ENCODE measurements at regions not wholly inside any gene's neighbourhood (a gene's known extent, or its start where the extent isn't known, plus 50 kb on each side); places are given as distances from the start of the nearest gene placed in this dataset.

DNA sequence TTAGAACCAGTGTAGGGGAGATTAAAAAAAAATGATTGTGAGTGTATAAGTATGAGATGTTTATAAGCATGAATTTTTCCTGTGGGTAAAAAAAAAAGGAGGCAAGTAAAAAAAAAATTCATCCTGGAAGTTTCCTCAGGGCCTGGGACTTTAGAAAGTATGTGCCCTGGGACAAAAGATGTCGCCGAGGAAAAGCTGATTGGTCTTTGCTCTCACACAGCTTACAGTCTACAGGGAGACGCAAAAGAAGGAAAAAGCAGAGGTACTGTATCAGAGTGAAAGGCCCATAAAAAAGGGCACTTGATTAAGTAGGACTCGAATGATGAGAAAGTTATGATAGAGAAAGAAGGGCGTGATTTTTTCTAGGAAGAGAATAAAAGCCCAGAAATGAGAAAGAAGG, 501.4 kb upstream of the MEF2C start:
- DNase-seq (ENCODE audit: low read depth in 3 of 3, low spot score in 2 of 3): no peak

DNA sequence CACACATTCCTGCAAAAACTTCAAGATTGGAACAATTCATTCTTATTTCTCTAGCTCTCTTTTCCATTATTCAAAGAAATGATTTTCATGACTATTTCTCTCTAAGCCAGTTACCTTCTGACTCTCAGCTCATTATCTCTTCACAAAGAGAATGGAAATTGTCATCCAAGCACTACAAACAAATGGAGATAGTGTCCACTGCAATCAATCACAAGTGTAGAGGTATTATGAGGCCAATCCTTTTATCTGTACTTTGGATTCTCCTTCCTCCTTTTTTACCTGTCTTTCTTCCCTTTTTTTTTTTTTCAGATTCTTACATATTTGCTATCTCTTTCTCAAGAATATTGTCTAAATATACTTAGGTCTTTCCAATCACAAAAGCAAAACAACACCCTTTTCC, 497.7 kb upstream of the MEF2C start:
- DNase-seq (ENCODE audit: low read depth in 3 of 3, low spot score in 2 of 3): no peak

DNA sequence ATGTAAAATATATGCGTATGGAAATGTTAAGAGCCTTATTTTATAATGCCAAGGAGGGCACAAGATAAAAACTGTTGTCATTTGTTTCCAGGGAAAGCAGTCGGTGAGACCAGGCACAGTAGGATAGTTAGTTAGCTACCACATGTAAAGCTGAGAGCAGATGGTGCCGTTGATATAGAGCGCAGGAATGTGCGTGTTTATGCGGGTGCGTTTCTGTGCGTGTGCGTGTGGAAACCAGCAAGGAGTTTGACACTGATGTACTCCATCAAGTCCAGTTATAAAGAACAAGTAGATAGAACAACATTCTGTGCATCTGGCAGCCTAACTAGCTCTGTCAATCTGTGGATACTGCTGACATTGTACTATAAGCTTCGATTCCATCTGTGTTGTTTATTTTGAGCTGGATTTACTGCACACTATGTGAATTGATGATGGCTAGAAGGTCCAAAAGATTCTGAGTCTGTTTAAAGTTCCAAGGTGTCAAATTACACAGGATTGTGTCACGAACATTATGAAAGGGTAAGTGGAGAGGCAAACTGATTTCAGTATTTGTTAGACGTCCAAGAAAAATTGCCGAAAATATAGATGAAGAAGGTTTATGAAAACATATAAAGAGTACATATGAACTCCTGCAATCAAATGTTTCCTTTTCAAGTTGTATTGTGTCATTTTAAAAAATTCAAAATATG, 494.9 kb upstream of the MEF2C start:
- no peak for DNase-seq (ENCODE audit: low read depth in 3 of 3, low spot score in 2 of 3)

DNA sequence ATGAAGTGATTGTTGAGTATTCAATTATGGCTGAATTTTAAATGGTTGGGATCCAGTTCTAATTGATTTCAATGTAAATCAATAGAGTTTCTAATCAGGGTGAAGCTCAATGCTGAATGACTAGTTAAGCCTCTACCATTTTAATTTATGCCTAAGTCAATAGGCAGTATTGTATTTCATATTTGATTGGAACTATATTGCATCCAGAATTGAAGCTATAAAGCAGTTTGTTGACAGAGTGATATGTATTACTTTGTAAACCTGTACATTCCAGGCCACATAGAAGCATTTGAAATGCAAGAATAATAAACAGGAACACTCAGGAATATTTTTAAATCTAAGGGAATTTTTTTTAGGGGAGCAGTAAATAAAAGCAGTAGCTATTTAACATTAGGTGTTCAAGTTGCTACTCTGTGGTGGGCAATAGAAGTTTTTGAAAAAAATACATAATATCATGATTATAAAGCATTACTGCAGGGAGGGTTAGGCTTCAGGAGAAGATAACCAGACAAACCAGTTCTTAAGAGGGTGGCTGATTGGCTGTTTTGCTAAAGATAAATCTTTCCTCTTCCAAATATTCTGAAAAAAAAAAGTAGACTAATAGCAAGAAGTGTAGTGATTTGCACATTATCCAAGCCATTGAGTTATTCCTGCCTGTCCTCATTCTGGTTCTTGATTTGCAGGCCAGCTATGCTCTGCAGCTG, 492.0 kb upstream of the MEF2C start:
- no peak for DNase-seq (ENCODE audit: low read depth in 3 of 3, low spot score in 2 of 3)

DNA sequence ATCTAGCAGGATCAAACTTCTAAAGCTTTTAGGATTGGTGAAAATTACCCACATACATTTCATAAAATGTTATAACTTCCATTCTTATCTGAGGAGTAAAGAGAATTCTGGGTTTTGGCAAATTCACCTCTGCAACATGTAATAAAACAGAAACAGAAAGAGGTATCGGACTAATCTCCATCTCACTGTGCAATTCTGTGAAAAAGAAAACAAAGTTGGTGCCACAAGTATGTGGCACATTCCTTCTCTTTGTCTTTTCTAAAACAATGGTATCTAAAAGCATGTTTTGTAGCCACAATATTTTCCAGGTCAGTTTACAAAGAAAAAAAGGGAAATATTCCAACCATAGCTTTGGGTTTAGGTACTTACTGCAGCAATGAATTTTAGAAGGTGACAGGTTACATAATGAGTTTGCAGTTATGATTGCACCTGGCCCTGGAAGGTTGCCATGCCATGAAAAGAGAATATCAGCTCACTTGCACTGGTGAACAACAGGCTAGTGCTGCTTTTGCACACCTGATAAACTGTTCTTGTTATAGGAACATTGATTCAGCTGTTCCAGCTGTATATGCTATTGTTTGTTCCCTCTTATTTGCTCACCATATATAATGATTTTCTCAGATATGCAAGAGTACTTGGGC, 491.3 kb upstream of the MEF2C start:
- no peak for DNase-seq (ENCODE audit: low read depth in 3 of 3, low spot score in 2 of 3)

DNA sequence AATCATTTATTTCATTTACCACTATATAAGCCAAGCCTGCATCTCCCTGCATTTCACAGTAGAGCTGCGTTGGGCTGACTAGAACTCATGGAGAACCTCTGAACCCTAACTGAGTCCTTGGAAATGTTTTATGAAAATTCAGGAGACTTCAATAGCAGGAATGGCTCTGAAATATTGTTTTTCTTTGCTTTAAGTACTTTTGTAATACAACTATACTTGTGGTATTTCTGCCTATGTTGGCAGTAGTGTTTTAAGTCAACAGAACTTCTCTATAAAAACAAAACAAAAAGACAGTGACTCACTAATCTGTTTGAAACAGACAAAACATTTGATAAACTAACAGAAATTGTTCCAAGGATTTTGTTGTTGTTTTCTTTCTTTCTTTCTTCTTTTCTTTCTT, 489.2 kb upstream of the MEF2C start:
- DNase-seq (ENCODE audit: low read depth in 3 of 3, low spot score in 2 of 3): no peak

DNA sequence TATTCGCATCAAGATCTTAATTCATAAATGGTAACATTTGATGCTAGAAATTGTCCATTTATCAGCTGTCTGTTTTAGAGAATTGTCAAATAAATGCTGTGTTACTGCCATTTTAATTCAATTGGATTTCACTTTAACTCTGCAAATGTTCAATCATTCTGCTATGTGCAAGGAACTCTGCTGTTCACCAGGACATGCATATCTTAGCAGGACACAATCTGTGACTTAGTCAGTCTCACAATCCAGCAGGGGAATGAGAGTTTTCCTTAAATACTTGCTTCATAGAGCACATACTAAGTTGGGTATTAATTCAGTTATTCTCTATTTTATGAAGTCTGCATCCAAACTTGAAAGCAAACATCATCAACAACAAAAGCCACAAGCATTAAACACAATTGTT, 488.7 kb upstream of the MEF2C start:
- no peak for DNase-seq (ENCODE audit: low read depth in 3 of 3, low spot score in 2 of 3)

DNA sequence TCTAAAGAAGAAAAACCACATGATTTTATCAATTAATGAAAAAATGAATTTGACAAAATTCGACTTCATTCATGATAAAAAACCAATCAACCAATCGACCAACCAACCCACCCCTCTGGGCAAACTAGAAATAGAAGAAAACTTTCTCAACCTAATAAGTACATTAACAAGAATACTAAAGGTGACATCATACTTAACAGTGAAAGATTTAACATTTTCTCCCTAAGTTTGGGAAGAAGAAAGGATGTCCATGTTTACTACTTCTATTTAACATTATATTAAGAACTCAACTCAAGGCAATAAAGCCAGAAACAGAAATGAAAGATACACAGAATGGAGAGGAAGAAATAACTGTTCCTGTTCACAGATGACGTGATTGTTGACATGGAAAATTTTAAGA, 476.1 kb upstream of the MEF2C start:
- no peak for DNase-seq (ENCODE audit: low read depth in 3 of 3, low spot score in 2 of 3)

DNA sequence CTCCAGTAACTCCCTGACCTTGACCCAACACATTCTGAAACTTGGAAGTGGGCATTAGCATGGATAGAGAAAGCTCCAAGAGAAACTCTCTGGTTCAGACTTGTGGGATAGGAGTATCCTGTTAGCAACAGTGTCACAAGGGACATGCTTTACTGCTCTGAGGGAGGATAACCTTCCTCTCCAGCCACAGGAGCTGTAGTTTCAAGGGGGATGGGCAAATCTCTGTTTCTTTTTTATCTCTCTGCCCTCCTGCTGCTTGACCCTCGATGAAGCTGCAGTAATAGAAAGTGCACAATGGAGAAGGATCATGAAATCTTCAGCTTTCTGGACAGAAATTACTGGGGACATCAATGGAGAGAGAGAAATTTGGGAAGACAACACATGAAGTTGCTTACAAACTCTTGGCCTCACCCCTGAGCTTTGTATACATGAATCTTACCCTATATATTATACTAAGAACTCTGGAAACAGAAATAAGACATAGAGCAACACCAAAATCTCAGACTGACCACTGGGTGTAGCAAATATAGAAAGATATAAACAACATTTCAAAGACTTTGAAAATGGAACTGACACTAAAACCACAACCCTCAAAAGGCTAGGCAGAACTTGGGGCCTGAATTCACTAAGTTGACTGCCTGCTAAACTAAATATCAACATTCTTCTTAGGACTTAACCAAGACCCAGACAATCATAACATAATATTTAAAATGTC, 471.0 kb upstream of the MEF2C start:
- DNase-seq (ENCODE audit: low read depth in 3 of 3, low spot score in 2 of 3): no peak

DNA sequence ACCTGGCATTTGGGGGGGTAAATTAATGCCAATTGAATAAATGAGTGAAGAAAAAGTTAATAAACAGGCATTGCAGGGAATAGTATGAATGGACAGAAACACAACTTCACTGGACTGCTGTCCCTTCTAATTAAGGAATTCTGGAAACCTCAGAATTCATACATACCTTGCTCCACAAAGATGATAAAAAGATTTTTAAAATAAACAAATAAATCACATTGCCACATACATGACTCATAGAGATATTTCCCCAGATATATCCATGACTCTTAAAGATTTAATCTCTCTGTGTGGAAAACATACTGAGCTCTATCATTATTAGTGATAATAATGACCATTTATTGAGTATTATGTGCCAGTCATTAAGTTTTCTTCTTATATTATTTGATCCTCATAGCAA, 469.0 kb upstream of the MEF2C start:
- no peak for DNase-seq (ENCODE audit: low read depth in 3 of 3, low spot score in 2 of 3)

DNA sequence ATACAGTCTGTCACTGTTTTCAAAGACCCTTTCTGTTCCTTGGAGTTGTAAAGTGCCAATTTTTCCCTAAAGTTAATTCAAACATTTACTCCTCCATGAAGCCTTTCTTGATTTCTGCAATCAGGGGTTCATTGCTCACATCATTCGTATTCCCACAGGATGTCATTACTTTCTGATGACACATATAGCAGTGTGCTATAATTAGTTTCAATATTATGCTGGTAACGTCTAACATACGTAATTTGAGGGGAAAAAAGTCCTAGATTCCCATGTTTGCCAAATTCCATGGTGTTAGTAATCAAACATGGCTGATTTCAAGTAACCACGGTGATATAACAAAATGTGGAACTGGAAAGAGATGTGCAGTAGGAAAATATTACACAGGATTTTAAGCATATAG, 468.2 kb upstream of the MEF2C start:
- DNase-seq (ENCODE audit: low read depth in 3 of 3, low spot score in 2 of 3): no peak

DNA sequence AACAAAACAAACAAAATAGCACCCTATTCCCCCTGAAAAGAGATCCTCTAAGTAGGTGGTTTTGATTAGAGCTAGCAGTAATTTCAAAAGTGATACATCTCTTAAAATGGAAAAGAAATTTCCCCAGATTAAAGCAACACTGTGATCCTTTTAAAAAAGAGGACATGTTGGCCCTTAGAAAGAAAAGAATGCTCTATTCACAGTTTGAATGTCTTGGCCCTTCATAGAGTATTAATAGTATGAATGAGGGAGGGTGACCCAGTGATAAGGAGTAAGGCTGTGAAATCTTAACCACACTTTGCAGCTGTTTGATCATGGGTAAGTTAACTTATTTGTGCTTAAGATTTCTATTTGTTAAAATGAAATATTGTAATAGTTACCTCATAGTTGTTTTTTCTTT, 467.7 kb upstream of the MEF2C start:
- no peak for DNase-seq (ENCODE audit: low read depth in 3 of 3, low spot score in 2 of 3)

DNA sequence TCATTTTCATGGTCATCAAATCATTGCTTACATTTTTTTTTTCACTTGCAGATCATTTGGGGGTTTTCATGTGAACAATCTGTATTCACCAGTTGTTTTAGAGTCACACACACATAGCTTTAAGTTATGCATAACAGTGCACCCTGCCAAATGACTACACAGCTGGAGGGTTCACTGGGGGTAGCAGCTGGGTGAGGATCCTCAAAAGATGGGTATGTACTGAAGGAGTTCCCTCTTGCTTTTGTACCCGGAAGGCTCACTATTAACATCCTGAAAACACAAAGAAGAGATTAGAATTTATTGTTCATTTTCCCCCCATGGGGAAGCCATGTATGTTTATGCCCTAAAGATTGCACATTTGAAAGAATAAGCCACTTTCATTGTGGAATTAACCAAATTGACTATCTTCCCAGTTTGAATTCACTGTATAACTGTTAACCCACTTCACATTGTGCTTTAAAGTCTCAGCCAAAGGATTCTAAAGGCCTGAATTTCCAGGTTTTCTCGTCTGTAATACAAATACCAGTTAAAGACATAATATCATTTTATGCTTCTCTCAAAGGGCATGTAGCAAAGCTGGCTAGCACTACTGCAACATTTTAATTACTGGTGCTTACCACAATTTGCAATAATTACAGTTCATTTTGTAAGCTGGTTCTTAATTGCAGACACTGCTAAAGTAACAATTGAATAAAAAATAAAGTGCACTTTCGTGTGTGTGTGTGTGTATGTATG, 466.4 kb upstream of the MEF2C start:
- no peak for DNase-seq (ENCODE audit: low read depth in 3 of 3, low spot score in 2 of 3)

DNA sequence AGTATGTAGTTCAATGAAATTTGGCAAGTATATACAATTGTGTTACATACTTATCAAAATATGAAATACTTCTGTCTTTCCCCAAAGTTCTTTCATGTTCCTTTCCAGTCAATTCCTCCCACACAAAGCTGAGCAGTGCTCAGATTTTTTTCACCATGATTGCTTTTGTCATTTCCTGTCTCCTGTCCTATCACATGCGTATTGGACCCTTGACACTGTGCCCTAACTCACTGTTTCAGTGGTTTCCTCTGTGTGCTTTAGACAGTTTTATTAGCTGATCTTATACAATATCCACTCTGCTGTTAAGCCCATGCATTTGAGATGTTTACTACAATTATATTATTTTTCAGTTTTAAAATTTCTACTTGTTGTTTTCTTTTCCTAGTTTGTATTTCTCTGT, 463.6 kb upstream of the MEF2C start:
- no peak for DNase-seq (ENCODE audit: low read depth in 3 of 3, low spot score in 2 of 3)

DNA sequence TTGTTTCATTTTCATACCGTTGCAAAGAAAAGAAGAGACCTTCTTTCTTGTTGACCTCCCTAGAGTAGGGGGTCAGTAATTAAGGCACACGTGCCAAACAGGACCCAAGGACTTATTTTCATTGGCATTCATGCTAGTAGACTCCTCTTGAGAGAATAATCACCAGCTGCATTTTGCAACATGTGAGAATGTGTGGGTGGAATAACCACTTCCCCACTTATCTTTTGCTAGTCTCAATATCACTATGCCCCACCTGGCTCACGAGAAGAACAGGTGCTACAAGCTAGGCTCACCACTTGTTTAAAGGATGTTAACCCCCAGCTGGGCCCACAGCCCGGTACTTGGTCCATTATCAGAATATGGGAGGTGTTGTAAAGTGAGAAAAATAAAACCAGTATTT, 460.7 kb upstream of the MEF2C start:
- no peak for DNase-seq (ENCODE audit: low read depth in 3 of 3, low spot score in 2 of 3)

DNA sequence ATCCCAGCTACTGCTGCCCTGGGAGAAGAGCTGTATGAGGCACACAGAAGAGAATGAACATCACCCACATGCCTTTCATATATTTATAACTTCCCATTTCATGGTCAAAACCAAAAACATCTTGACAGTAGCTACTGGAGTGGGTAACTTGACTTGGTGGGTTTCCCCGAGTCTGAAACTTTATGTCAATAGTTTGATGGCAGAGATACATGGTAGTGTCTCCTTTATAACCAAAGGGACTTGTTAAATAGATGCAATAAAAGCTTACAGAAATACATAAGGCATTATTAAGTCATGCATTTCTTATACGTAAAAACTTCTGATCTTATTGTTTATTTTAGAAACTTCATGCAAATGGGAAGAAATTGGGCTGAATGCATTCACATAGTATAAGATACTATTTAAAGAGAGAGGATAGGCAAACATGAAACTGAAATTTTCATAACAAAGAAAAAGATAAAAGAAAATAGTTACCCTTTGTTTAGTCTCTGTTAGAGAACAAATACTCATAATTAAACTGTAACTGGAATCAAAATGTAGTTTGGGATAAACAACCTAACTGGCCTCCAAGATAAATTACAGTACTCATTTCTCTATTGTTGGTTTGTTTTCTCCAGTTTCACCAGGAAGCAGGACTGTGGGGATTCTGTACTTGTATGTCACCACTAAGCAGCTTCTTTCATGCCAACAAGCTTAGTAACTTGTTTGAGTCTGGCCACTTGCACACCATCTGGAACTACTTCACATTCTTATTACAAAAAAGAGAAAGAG, 459.3 kb upstream of the MEF2C start:
- no peak for DNase-seq (ENCODE audit: low read depth in 3 of 3, low spot score in 2 of 3)

DNA sequence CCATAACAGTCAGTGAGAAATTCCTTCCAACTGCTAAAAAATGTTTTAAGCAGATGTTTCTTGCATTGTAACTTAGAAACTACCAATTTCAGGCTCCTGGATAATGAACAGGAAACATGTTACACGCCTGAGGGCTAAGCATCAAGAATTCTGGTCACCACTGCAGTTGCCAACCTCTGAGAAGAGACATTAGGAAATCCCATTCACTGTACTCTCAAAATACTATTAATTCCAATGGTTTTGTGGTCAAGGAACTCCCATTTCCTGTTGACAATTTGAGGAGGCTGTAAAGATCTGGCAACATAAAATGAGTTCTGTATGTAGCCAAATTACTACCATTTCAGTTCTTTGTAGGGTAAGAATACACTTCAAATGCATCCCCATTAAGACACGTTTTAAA, 456.0 kb upstream of the MEF2C start:
- DNase-seq (ENCODE audit: low read depth in 3 of 3, low spot score in 2 of 3): no peak

DNA sequence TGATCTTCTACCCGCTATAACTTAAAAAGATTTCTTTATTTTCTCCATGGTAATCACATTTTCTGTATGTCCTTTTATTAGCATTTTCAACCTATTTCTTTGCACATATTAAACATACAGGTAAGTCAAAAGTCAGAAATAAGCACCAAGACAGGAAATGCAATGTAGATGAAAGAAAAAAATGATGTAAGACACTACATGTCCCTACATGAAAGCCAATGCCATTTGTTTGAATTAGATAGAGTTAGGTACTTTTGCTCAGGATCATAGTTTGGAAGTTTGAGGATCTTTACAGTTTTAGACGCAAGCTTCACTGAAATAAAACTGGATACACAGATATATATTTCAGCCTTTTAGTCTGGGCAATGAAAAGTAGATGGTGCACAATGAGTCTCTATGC, 453.1 kb upstream of the MEF2C start:
- no peak for DNase-seq (ENCODE audit: low read depth in 3 of 3, low spot score in 2 of 3)

DNA sequence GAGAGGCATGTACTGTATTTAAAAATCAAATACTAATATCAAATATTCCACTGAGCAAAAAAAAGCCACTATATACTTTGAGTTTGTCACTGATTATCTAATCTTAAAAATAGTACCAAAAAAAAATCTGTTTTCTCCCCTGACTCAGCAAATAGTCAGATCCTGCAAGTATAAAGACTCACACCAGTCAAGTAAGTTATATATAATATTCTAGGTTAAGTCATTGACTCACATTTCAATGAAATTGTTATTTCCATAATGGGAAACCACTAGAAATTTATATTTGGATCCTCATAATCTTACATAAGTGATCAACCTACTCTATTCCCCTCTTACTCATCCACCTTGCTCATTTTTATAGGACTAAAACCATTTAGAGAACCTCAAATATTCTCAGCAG, 447.2 kb upstream of the MEF2C start:
- no peak for DNase-seq (ENCODE audit: low read depth in 3 of 3, low spot score in 2 of 3)

DNA sequence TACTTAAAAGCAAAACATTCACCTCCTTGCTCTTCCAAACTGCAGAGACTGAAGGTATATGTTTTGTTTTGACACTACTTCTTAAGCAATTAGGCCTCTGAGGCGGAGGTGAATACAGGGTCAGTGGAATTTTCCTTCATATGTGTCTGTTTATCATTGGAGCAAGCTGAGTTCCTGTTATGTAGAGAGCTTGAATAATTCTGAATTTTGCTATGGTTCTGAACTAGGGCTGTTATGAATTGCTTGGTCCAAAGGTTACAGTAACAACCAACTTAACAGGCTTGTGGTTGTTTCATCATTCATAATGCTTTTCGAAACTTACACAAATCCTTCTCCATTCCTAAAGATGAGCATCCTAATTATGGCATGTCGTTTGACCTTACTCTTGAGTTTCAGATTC, 444.6 kb upstream of the MEF2C start:
- no peak for DNase-seq (ENCODE audit: low read depth in 3 of 3, low spot score in 2 of 3)
